ACC112 (cell line): ENCODE measurements at regions not wholly inside any gene's neighbourhood (a gene's known extent, or its start where the extent isn't known, plus 50 kb on each side); places are given as distances from the start of the nearest gene placed in this dataset.

Source experiments
- H2AFZ ChIP-seq: fragments of 200-600 bp; sonication (generic); one replicate; pipeline ENCODE4 v1.6.0; 2017; ENCODE audit warnings: antibody characterized with exemption, low read length; ENCODE audit not compliant: unreplicated experiment
- H3K27ac ChIP-seq: fragments of 200-600 bp; sonication (generic); 2 replicates; pipeline ENCODE4 v1.5.1; 2014; ENCODE audit warnings: low read depth, mild to moderate bottlenecking, antibody characterized with exemption, low read length, moderate library complexity
- H3K27me3 ChIP-seq: fragments of 200-600 bp; sonication (generic); 2 replicates; pipeline ENCODE4 v1.6.1; 2014; ENCODE audit warnings: mild to moderate bottlenecking, antibody characterized with exemption, low read length, moderate library complexity, mixed read lengths; ENCODE audit not compliant: insufficient read depth
- H3K36me3 ChIP-seq: fragments of 200-600 bp; sonication (generic); 2 replicates; pipeline ENCODE4 v1.6.1; 2016; ENCODE audit warnings: mild to moderate bottlenecking, antibody characterized with exemption, low read length, moderate library complexity, mixed read lengths; ENCODE audit not compliant: insufficient read depth
- H3K4me1 ChIP-seq: fragments of 200-600 bp; sonication (generic); one replicate; pipeline ENCODE4 v1.6.1; 2016; ENCODE audit warnings: low read length, mixed read lengths; ENCODE audit not compliant: insufficient read depth, unreplicated experiment, control insufficient read depth
- H3K4me3 ChIP-seq: fragments of 200-600 bp; sonication (generic); 2 replicates; pipeline ENCODE4 v1.5.1; 2014; ENCODE audit warnings: mild to moderate bottlenecking, low read depth, low read length
- H3K79me2 ChIP-seq: fragments of 200-600 bp; sonication (generic); one replicate; pipeline ENCODE4 v1.6.0; 2016; ENCODE audit warnings: low read length; ENCODE audit not compliant: control insufficient read depth, unreplicated experiment, insufficient read depth

GRCh38 chr1:68551459-68551858, 54.6 kb upstream of the DEPDC1 start:
- no peaks in the 10 kb centered on the region for H3K27me3 ChIP-seq
- H2AFZ ChIP-seq = no peak overlapping the region
- no peak overlapping the region for H3K27ac ChIP-seq
- H3K36me3 ChIP-seq = no peaks in the 10 kb centered on the region
- 0 out of 2 replicates have a peak overlapping the region, but pooled peaks have one; percentile 12 for H3K4me3 ChIP-seq
- peaks cover 14% of the 10 kb centered on the region for H3K4me1 ChIP-seq
- H3K79me2 ChIP-seq = no peaks in the 10 kb centered on the region

- H3K27ac ChIP-seq = no peak overlapping the region
- no peaks in the 10 kb centered on the region for H3K27me3 ChIP-seq
- H3K4me1 ChIP-seq = no peaks in the 10 kb centered on the region
- no peak overlapping the region for H2AFZ ChIP-seq
- no peaks in the 10 kb centered on the region for H3K36me3 ChIP-seq
- no peak overlapping the region for H3K4me3 ChIP-seq
- H3K79me2 ChIP-seq = no peaks in the 10 kb centered on the region
Observed at GRCh38 chr1:68558321-68559026, 61.6 kb upstream of the DEPDC1 start.

DNA sequence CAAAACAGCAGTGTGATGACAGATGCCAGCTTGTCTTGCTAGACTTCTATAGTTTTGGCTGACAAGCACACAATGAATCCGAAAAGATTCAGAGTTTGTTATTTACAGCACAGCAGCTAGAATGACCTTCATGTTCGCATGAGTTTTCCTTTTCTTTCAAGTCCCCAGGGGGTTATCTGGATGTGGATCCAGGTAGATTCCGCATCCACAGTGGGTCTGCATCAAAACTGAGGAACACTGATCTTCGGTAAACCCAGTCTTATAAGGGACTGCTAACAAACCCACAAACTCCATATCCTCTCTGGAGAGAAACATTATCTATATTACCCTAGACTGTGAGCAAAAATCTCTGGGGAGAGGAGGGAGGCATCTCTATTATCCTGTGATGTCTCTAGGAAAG, 69.0 kb upstream of the DEPDC1 start:
- no peak overlapping the region for H2AFZ ChIP-seq
- H3K4me3 ChIP-seq = no peak overlapping the region
- no peaks in the 10 kb centered on the region for H3K4me1 ChIP-seq
- H3K36me3 ChIP-seq = no peaks in the 10 kb centered on the region
- no peaks in the 10 kb centered on the region for H3K27me3 ChIP-seq
- H3K79me2 ChIP-seq = no peaks in the 10 kb centered on the region
- H3K27ac ChIP-seq = no peak overlapping the region

- H3K27me3 ChIP-seq = peaks cover 2% of the 10 kb centered on the region; the same call in 1 of the 2 replicates
Observed at GRCh38 chr1:68570871-68571270, 74.0 kb upstream of the DEPDC1 start.

DNA sequence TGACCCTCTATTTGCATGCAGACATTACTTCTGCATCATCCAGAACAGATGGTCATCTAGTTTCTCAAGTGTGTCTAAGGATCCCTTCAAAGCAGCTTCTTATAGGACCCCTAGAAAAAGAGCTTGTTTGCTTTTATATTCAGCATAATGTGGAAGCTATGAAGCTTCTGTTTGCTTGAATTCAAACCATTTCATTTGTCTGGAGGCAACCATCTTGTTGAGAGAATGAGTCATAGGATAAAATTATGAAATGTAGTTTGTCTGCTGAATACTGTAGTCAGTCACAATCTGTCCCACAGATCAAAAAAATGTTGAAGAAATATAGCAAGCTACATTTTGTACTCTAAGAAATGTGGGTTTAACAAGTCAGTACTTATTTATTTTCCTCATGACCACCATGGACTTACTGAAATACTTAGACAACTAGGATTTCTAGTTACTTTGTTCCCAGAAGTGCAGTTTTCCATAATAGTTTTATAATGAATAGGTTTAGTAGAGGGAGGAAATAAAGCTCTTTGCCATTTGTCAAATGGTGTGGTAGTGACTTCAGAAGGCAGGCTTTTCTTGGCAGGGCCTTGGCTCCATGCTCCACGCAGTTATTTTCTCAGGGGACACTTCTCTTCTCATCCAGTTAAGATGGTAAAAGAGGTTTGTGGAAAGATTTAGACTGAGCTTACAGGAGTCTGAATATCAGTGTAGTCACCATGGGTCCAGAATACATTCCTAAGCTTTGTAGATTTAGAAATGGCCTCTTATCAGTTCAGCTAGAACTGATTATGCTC, 74.8 kb upstream of the DEPDC1 start:
- Histone ChIP-seq H3K27ac (no peak overlapping the region), H3K4me1 (peaks cover 5% of the 10 kb centered on the region), H3K4me3 (no peak overlapping the region), H3K27me3 (peaks cover 6% of the 10 kb centered on the region; the same call in 1 of the 2 replicates), H3K79me2 (no peaks in the 10 kb centered on the region), H3K36me3 (no peaks in the 10 kb centered on the region), H2AFZ (peak overlapping the region; percentile 52)

More at GRCh38 chr1:68570871-68571270, 74.0 kb upstream of the DEPDC1 start:
- no peak overlapping the region for H3K27ac ChIP-seq
- H3K4me3 ChIP-seq = no peak overlapping the region
- peaks cover 5% of the 10 kb centered on the region for H3K4me1 ChIP-seq
- peak overlapping the region; percentile 52 for H2AFZ ChIP-seq
- H3K79me2 ChIP-seq = no peaks in the 10 kb centered on the region
- H3K36me3 ChIP-seq = no peaks in the 10 kb centered on the region

- H3K79me2 ChIP-seq = no peaks in the 10 kb centered on the region
- no peak overlapping the region for H2AFZ ChIP-seq
- peaks cover 13% of the 10 kb centered on the region; the same call in 1 of the 2 replicates for H3K27me3 ChIP-seq
- no peak overlapping the region for H3K4me3 ChIP-seq
- H3K36me3 ChIP-seq = no peaks in the 10 kb centered on the region
- H3K27ac ChIP-seq = no peak overlapping the region
- no peaks in the 10 kb centered on the region for H3K4me1 ChIP-seq
Observed at GRCh38 chr1:68585351-68585750, 88.5 kb upstream of the DEPDC1 start.

DNA sequence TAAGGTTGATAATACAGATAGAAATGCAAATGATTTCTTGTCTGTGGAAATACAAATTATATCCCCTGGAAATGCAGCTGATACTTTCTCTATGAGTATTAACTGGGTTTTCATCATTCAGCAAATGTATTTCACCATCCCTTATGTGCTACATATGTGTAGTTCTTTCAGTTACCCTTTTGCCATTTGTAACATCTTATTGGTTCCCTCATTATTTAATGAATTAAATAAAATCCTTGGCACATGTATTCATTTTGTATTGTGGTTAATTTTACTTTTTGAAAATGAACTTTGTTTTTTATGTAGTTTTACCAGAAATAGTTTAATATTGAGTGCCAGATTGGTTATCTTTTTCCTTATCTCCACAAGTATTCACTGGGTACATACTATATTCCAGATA, 89.9 kb upstream of the DEPDC1 start:
- H3K27me3 ChIP-seq = peaks cover 5% of the 10 kb centered on the region; the same call in 1 of the 2 replicates
- H3K79me2 ChIP-seq = no peaks in the 10 kb centered on the region
- H2AFZ ChIP-seq = no peak overlapping the region
- no peak overlapping the region for H3K4me3 ChIP-seq
- H3K36me3 ChIP-seq = no peaks in the 10 kb centered on the region
- no peaks in the 10 kb centered on the region for H3K4me1 ChIP-seq
- no peak overlapping the region for H3K27ac ChIP-seq

DNA sequence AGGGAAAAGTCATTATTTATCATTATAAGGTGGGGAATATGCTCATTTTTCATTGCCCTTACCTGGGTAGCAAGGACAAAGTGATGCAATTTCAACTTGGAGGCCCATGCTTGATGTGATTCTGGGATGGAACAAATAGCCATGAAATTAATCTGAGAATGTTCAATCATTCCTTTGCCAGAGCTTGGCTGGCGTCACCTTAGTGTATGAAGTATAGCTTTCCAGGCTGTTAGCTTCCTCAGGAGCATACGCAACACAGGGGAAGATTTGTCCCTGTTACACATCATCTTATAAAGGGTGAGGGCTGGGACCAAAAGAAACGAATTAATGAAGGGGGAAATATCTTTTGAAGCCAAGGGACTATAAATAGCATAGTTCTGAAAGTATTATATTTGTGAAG, 91.4 kb upstream of the DEPDC1 start:
- H3K4me3 ChIP-seq = no peak overlapping the region
- H3K36me3 ChIP-seq = no peaks in the 10 kb centered on the region
- no peaks in the 10 kb centered on the region for H3K79me2 ChIP-seq
- no peaks in the 10 kb centered on the region for H3K4me1 ChIP-seq
- H3K27me3 ChIP-seq = peaks cover 3% of the 10 kb centered on the region; the same call in 1 of the 2 replicates
- no peak overlapping the region for H2AFZ ChIP-seq
- no peak overlapping the region for H3K27ac ChIP-seq

DNA sequence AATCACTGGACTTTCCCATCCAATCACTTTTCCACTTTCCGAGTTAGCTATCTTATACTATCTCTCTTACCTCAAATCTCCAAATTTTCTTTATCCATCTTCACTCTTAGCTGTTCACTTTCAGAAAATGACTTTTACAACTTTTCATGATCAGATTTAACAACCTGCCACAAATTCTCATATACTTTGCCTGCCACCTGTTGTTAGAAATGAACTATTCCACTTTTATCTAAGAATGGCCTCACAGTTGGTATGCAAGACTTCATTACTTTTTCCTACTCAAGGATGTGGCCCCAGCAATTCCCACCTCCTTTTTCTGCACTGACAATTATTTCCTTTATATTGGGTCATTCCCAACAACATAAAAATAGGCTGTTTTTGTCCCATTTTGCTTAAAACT, 93.6 kb upstream of the DEPDC1 start:
- peaks cover 3% of the 10 kb centered on the region; the same call in 1 of the 2 replicates for H3K27me3 ChIP-seq
- peaks cover 5% of the 10 kb centered on the region for H3K4me1 ChIP-seq
- no peak overlapping the region for H3K27ac ChIP-seq
- H3K79me2 ChIP-seq = no peaks in the 10 kb centered on the region
- no peaks in the 10 kb centered on the region for H3K36me3 ChIP-seq
- no peak overlapping the region for H3K4me3 ChIP-seq
- no peak overlapping the region for H2AFZ ChIP-seq

GRCh38 chr1:68594851-68595250, 98.0 kb upstream of the DEPDC1 start:
- Histone ChIP-seq H3K4me3 (peak overlapping the region; percentile 43), H2AFZ (peak overlapping the region; percentile 70), H3K27me3 (peaks cover 3% of the 10 kb centered on the region; the same call in 1 of the 2 replicates), H3K27ac (no peak overlapping the region), H3K79me2 (no peaks in the 10 kb centered on the region), H3K4me1 (peaks cover 5% of the 10 kb centered on the region), H3K36me3 (no peaks in the 10 kb centered on the region)
